ENCODE measurements at regions not wholly inside any gene's neighbourhood (a gene's known extent, or its start where the extent isn't known, plus 50 kb on each side); places are given as distances from the start of the nearest gene placed in this dataset.

- POLR2A ChIA-PET, result no interaction called here
- no peak for DNase-seq (ENCODE audit: extremely low spot score)
- CTCF ChIA-PET, result interaction anchor here (0.9 to 1.7 kb wide), 4 partner anchors 8 to 226 kb away, joined by 4 read pairs; no protein-coding TSS in a partner anchor
- no peak for TF ChIP-seq CTCF (IDR thresholded peaks at IDR 0.05; ENCODE audit: control extremely low read depth, extremely low read depth, low read depth, missing control alignments)
Measured at GRCh38 chr1:229887043-229887822, 179.8 kb upstream of the GALNT2 start.

- ChIA-PET CTCF (interaction anchor here (0.9 to 1.7 kb wide), 4 partner anchors 9 to 21 kb away, joined by 4 to 5 read pairs (median 4); no protein-coding TSS in a partner anchor), POLR2A (no interaction called here)
- DNase-seq (ENCODE audit: extremely low spot score), result no peak
- no peak for TF ChIP-seq CTCF (IDR thresholded peaks at IDR 0.05; ENCODE audit: control extremely low read depth, extremely low read depth, low read depth, missing control alignments)
Measured at GRCh38 chr1:229888157-229888556, 178.9 kb upstream of the GALNT2 start.

GRCh38 chr1:229888561-229889001 is 178.5 kb upstream of the GALNT2 start:
- ChIA-PET POLR2A (no interaction called here), CTCF (interaction anchor here (1.2 to 1.7 kb wide), 4 partner anchors 9 to 13 kb away, joined by 4 to 5 read pairs (median 4); no protein-coding TSS in a partner anchor)
- TF ChIP-seq CTCF (IDR thresholded peaks at IDR 0.05; ENCODE audit: control extremely low read depth, extremely low read depth, low read depth, missing control alignments), result no peak
- no peak for DNase-seq (ENCODE audit: extremely low spot score)

GRCh38 chr1:229889031-229889517 is 178.0 kb upstream of the GALNT2 start:
- no peak for TF ChIP-seq CTCF (IDR thresholded peaks at IDR 0.05; ENCODE audit: control extremely low read depth, extremely low read depth, low read depth, missing control alignments)
- POLR2A ChIA-PET, result no interaction called here
- CTCF ChIA-PET, result interaction anchor here (1.0 to 1.7 kb wide), 4 partner anchors 9 to 13 kb away, joined by 3 to 5 read pairs (median 4); no protein-coding TSS in a partner anchor
- no peak for DNase-seq (ENCODE audit: extremely low spot score)

- no peak for TF ChIP-seq CTCF (IDR thresholded peaks at IDR 0.05; ENCODE audit: control extremely low read depth, extremely low read depth, low read depth, missing control alignments)
- ChIA-PET POLR2A (no interaction called here), CTCF (no interaction called here)
- DNase-seq (ENCODE audit: extremely low spot score), result no peak
Measured at GRCh38 chr1:229891227-229891626, 175.8 kb upstream of the GALNT2 start.

GRCh38 chr1:229892515-229893117 is 174.4 kb upstream of the GALNT2 start:
- DNase-seq (ENCODE audit: extremely low spot score), result no peak
- no peak for TF ChIP-seq CTCF (IDR thresholded peaks at IDR 0.05; ENCODE audit: control extremely low read depth, extremely low read depth, low read depth, missing control alignments)
- CTCF ChIA-PET, result no interaction called here
- POLR2A ChIA-PET, result no interaction called here

Data from GM10248 (cell line).